Spleen (tissue), 7 donors: ENCODE measurements at regions not wholly inside any gene's neighbourhood (a gene's known extent, or its start where the extent isn't known, plus 50 kb on each side); places are given as distances from the start of the nearest gene placed in this dataset.

Source experiments
- CTCF ChIP-seq, 11 experiments: fragments of 200-600 bp in 7 of 11; fragments of 450-650 bp in 4 of 11; sonication (generic) in 4 of 11; IDR thresholded peaks in 8 of 11; conservative IDR thresholded peaks in 3 of 11; 1 replicate in 7 of 11; 2 replicates in 4 of 11; pipeline versions ENCODE4 v1.4.0 to v1.8.0; 2016 to 2021; ENCODE audit warnings: antibody characterized with exemption in 11 of 11, inconsistent platforms in 4 of 11, mild to moderate bottlenecking in 1 of 11
- POLR2A ChIP-seq, 3 donors: fragments of 450-650 bp; IDR thresholded peaks; one replicate each; pipeline ENCODE4 v1.5.1; 2017; ENCODE audit warnings: antibody characterized with exemption in 3 of 3, mild to moderate bottlenecking in 1 of 3
- donor health status: DM: no; HTN: no; CAD: no; lungs with moderate emphysema.
- donor health status: DM: no; HTN: no; CAD: no.
- donor health status: DM: no; HTN: no; CAD: no.

- TF ChIP-seq POLR2A (IDR thresholded peaks at IDR 0.05) (no peak), CTCF (IDR thresholded peaks at IDR 0.05 in 8 of 11, conservative IDR thresholded peaks at IDR 0.05 in 3 of 11) (no peak)
Observed at GRCh38 chr3:1971780-1972179, 126.9 kb upstream of the CNTN4 start.
